IPS-20b (cell line): ENCODE measurements at regions not wholly inside any gene's neighbourhood (a gene's known extent, or its start where the extent isn't known, plus 50 kb on each side); places are given as distances from the start of the nearest gene placed in this dataset.

Experiments
- H3K27ac ChIP-seq: one replicate; pipeline ENCODE4 v1.5.1; 2013; ENCODE audit warnings: low read length
- H3K27me3 ChIP-seq: 2 replicates; pipeline ENCODE4 v1.6.1; 2013; ENCODE audit warnings: mild to moderate bottlenecking, low read length, inconsistent platforms; ENCODE audit not compliant: insufficient read depth
- H3K36me3 ChIP-seq: 2 replicates; pipeline ENCODE4 v1.6.1; 2013; ENCODE audit warnings: low read depth, mild to moderate bottlenecking, inconsistent platforms, low read length, moderate library complexity; ENCODE audit not compliant: insufficient read depth
- H3K4me1 ChIP-seq: 2 replicates; pipeline ENCODE4 v1.6.1; 2013; ENCODE audit warnings: mild to moderate bottlenecking, control low read depth, inconsistent platforms, low read length, moderate library complexity; ENCODE audit not compliant: insufficient read depth
- H3K4me3 ChIP-seq: 2 replicates; pipeline ENCODE4 v1.5.1; 2013; ENCODE audit warnings: mild to moderate bottlenecking, low read length, inconsistent platforms
- H3K9ac ChIP-seq: 2 replicates; pipeline ENCODE4 v1.6.1; 2013; ENCODE audit warnings: low read depth, mild to moderate bottlenecking, inconsistent platforms, low read length, moderate library complexity
- H3K9me3 ChIP-seq: 2 replicates; pipeline ENCODE4 v1.6.1; 2013; ENCODE audit warnings: mild to moderate bottlenecking, low read depth, low read length, inconsistent platforms; ENCODE audit not compliant: insufficient read depth

- Histone ChIP-seq H3K36me3 (no peaks in the 10 kb centered on the region), H3K27me3 (no peaks in the 10 kb centered on the region), H3K9me3 (no peaks in the 10 kb centered on the region), H3K27ac (no peak overlapping the region), H3K4me3 (no peak overlapping the region), H3K4me1 (no peaks in the 10 kb centered on the region), H3K9ac (no peak overlapping the region)
These were observed 749.9 kb downstream of the BCL11A start for GRCh38 chr2:59803586-59803985.

- H3K27ac ChIP-seq: no peak overlapping the region
- H3K4me3 ChIP-seq: no peak overlapping the region
- no peaks in the 10 kb centered on the region for H3K36me3 ChIP-seq
- no peaks in the 10 kb centered on the region for H3K27me3 ChIP-seq
- no peaks in the 10 kb centered on the region; the same call in 1 of the 2 replicates for H3K9me3 ChIP-seq
- H3K4me1 ChIP-seq: no peaks in the 10 kb centered on the region
- no peak overlapping the region for H3K9ac ChIP-seq
These were observed 754.7 kb downstream of the BCL11A start for GRCh38 chr2:59798687-59799232.

- Histone ChIP-seq H3K36me3 (no peaks in the 10 kb centered on the region), H3K27me3 (no peaks in the 10 kb centered on the region), H3K4me3 (no peak overlapping the region)
These were observed 762.3 kb downstream of the BCL11A start for GRCh38 chr2:59791004-59791618.

GRCh38 chr2:59790186-59791003 lies 763.1 kb downstream of the BCL11A start:
- Histone ChIP-seq H3K36me3 (no peaks in the 10 kb centered on the region), H3K9me3 (no peaks in the 10 kb centered on the region; the same call in 1 of the 2 replicates), H3K4me3 (peak overlapping the region; percentile 41; the same call in 1 of the 2 replicates), H3K4me1 (peaks cover 26% of the 10 kb centered on the region; the same call in 1 of the 2 replicates), H3K27ac (no peak overlapping the region), H3K27me3 (no peaks in the 10 kb centered on the region), H3K9ac (no peak overlapping the region)

More at GRCh38 chr2:59791004-59791618, 762.3 kb downstream of the BCL11A start:
- H3K9ac ChIP-seq: no peak overlapping the region
- no peak overlapping the region for H3K27ac ChIP-seq
- H3K4me1 ChIP-seq: peaks cover 26% of the 10 kb centered on the region; the same call in 1 of the 2 replicates
- no peaks in the 10 kb centered on the region; the same call in 1 of the 2 replicates for H3K9me3 ChIP-seq

GRCh38 chr2:59789523-59789922 lies 763.9 kb downstream of the BCL11A start:
- peaks cover 26% of the 10 kb centered on the region; the same call in 1 of the 2 replicates for H3K4me1 ChIP-seq
- H3K9ac ChIP-seq: no peak overlapping the region
- H3K27ac ChIP-seq: no peak overlapping the region
- H3K9me3 ChIP-seq: no peaks in the 10 kb centered on the region; the same call in 1 of the 2 replicates
- no peaks in the 10 kb centered on the region for H3K36me3 ChIP-seq
- H3K27me3 ChIP-seq: no peaks in the 10 kb centered on the region
- H3K4me3 ChIP-seq: peak overlapping the region; percentile 41; the same call in 1 of the 2 replicates

- no peaks in the 10 kb centered on the region for H3K27me3 ChIP-seq
- no peak overlapping the region for H3K9ac ChIP-seq
- H3K27ac ChIP-seq: no peak overlapping the region
- H3K36me3 ChIP-seq: no peaks in the 10 kb centered on the region
- H3K4me1 ChIP-seq: peaks cover 26% of the 10 kb centered on the region; the same call in 1 of the 2 replicates
- H3K4me3 ChIP-seq: no peak overlapping the region
- no peaks in the 10 kb centered on the region for H3K9me3 ChIP-seq
These were observed 766.4 kb downstream of the BCL11A start for GRCh38 chr2:59787095-59787494.

GRCh38 chr2:59786684-59787083 lies 766.8 kb downstream of the BCL11A start:
- no peak overlapping the region for H3K4me3 ChIP-seq
- no peaks in the 10 kb centered on the region for H3K9me3 ChIP-seq
- no peak overlapping the region for H3K27ac ChIP-seq
- H3K36me3 ChIP-seq: no peaks in the 10 kb centered on the region
- H3K9ac ChIP-seq: no peak overlapping the region
- peaks cover 26% of the 10 kb centered on the region; the same call in 1 of the 2 replicates for H3K4me1 ChIP-seq
- H3K27me3 ChIP-seq: no peaks in the 10 kb centered on the region

- Histone ChIP-seq H3K4me1 (no peaks in the 10 kb centered on the region), H3K9ac (no peak overlapping the region), H3K9me3 (no peaks in the 10 kb centered on the region), H3K36me3 (no peaks in the 10 kb centered on the region), H3K27me3 (no peaks in the 10 kb centered on the region), H3K4me3 (no peak overlapping the region), H3K27ac (no peak overlapping the region)
These were observed 773.9 kb downstream of the BCL11A start for GRCh38 chr2:59779571-59779970.

GRCh38 chr2:59777120-59777519 lies 776.3 kb downstream of the BCL11A start:
- no peaks in the 10 kb centered on the region for H3K27me3 ChIP-seq
- H3K9ac ChIP-seq: no peak overlapping the region
- no peaks in the 10 kb centered on the region for H3K9me3 ChIP-seq
- H3K4me1 ChIP-seq: no peaks in the 10 kb centered on the region
- no peak overlapping the region for H3K27ac ChIP-seq
- H3K36me3 ChIP-seq: no peaks in the 10 kb centered on the region
- H3K4me3 ChIP-seq: no peak overlapping the region

GRCh38 chr2:59776726-59777008 lies 776.8 kb downstream of the BCL11A start:
- H3K9me3 ChIP-seq: no peaks in the 10 kb centered on the region
- no peak overlapping the region for H3K4me3 ChIP-seq
- no peaks in the 10 kb centered on the region for H3K4me1 ChIP-seq
- no peak overlapping the region for H3K9ac ChIP-seq
- H3K27me3 ChIP-seq: no peaks in the 10 kb centered on the region
- H3K27ac ChIP-seq: no peak overlapping the region
- no peaks in the 10 kb centered on the region for H3K36me3 ChIP-seq

GRCh38 chr2:59774821-59775433 lies 778.5 kb downstream of the BCL11A start:
- no peak overlapping the region for H3K9ac ChIP-seq
- no peak overlapping the region for H3K27ac ChIP-seq
- H3K4me3 ChIP-seq: no peak overlapping the region
- no peaks in the 10 kb centered on the region for H3K4me1 ChIP-seq
- no peaks in the 10 kb centered on the region for H3K27me3 ChIP-seq
- H3K36me3 ChIP-seq: no peaks in the 10 kb centered on the region
- no peaks in the 10 kb centered on the region for H3K9me3 ChIP-seq
